ENCODE measurements at regions not wholly inside any gene's neighbourhood (a gene's known extent, or its start where the extent isn't known, plus 50 kb on each side); places are given as distances from the start of the nearest gene placed in this dataset.
"Not testable (repeated sequence)": the region's sequence is repeated elsewhere in the genome, so short reads cannot be mapped to it uniquely, and the experiment has no call there.

DNA sequence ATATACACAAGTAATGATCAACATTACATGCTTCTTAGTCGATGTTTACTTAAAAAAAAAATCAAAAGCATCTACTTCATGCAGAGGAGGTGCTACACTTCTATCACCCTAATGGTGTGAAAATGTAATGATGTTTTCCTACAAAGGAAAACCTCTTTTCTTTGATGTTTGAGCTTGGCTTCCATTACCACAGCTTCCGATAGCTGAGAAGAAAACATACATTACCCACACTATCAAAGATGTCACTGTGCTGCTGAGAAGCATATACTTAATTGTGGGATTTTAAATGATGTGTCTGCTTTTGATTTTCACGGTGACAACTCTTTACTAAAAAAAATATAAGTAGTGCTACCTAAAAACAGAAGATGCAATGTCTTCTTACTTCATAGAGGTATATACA, 200.2 kb upstream of the PHF14 start:
- Histone ChIP-seq H3K4me3 (ENCODE audit: low read length in 2 of 2) (no peak overlapping the region), H3K27ac (ENCODE audit: low read depth in 1 of 2, low read length in 2 of 2) (no peak overlapping the region)

GRCh38 chr7:10779465-10780399, 193.9 kb upstream of the PHF14 start:
- no peak for DNase-seq
- intact Hi-C loops (cut with DNase I), result no loop called here
- ATAC-seq (ENCODE audit: low FRiP score), result peak; percentile 19

More for the DNA sequence above, 200.2 kb upstream of the PHF14 start:
- 81 to 88% methylated on average over 3 of the region's 3 CpGs for WGBS, 2 donors
- Histone ChIP-seq H3K36me3 (ENCODE audit: control insufficient read depth in 1 of 2, insufficient read depth in 2 of 2, low read length in 1 of 2) (no peaks in the 10 kb centered on the region), H3K27me3 (ENCODE audit: control insufficient read depth in 1 of 2, insufficient read depth in 2 of 2, low read length in 1 of 2) (no peaks in the 10 kb centered on the region), H3K4me1 (ENCODE audit: control insufficient read depth in 1 of 2, insufficient read depth in 2 of 2, low read length in 2 of 2) (no peaks in the 10 kb centered on the region), H3K9me3 (ENCODE audit: control insufficient read depth, low read length) (no peaks in the 10 kb centered on the region)
- intact Hi-C loops (cut with DNase I), result no loop called here
- DNase-seq, result no peak
- ATAC-seq (ENCODE audit: low FRiP score), result no peak

DNA sequence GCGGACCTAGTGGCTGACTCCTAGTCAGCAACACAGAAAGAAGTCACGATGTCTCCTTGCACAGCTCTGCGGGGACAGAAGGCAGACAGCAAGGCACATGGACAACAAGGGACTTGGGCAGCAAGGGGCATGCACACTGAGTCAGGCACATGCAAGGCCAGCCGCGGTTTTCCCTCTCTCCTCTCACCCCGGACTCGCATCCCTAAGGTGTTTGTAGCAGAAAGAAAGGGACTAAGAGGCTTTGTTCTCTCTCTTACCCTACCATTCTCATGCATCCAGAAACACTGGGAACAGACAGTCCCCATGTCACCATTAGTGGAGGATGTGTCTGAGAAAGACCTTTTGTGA, 193.3 kb upstream of the PHF14 start:
- Histone ChIP-seq H3K4me3 (ENCODE audit: low read length in 2 of 2) (no peak overlapping the region), H3K27ac (ENCODE audit: low read depth in 1 of 2, low read length in 2 of 2) (no peak overlapping the region), H3K4me1 (ENCODE audit: control insufficient read depth in 1 of 2, insufficient read depth in 2 of 2, low read length in 2 of 2) (no peaks in the 10 kb centered on the region), H3K36me3 (ENCODE audit: control insufficient read depth in 1 of 2, insufficient read depth in 2 of 2, low read length in 1 of 2) (no peaks in the 10 kb centered on the region), H3K27me3 (ENCODE audit: control insufficient read depth in 1 of 2, insufficient read depth in 2 of 2, low read length in 1 of 2) (no peaks in the 10 kb centered on the region), H3K9me3 (ENCODE audit: control insufficient read depth, low read length) (no peaks in the 10 kb centered on the region)
- 87 to 93% methylated on average over 7 of the region's 7 CpGs for WGBS, 2 donors
- ATAC-seq (ENCODE audit: low FRiP score) (no peak), DNase-seq (no peak)
- intact Hi-C loops (cut with DNase I), result no loop called here

More at GRCh38 chr7:10779465-10780399, 193.9 kb upstream of the PHF14 start:
- no peaks in the 10 kb centered on the region for H3K36me3 ChIP-seq (ENCODE audit: control insufficient read depth in 1 of 2, insufficient read depth in 2 of 2, low read length in 1 of 2)
- H3K27ac ChIP-seq (ENCODE audit: low read depth in 1 of 2, low read length in 2 of 2), result no peak overlapping the region
- no peaks in the 10 kb centered on the region for H3K4me1 ChIP-seq (ENCODE audit: control insufficient read depth in 1 of 2, insufficient read depth in 2 of 2, low read length in 2 of 2)
- H3K4me3 ChIP-seq (ENCODE audit: low read length in 2 of 2), result no peak overlapping the region
- WGBS, 2 donors, result 95 to 96% methylated on average over 52 of the region's 52 CpGs
- H3K27me3 ChIP-seq (ENCODE audit: control insufficient read depth in 1 of 2, insufficient read depth in 2 of 2, low read length in 1 of 2), result no peaks in the 10 kb centered on the region
- no peaks in the 10 kb centered on the region for H3K9me3 ChIP-seq (ENCODE audit: control insufficient read depth, low read length)

DNA sequence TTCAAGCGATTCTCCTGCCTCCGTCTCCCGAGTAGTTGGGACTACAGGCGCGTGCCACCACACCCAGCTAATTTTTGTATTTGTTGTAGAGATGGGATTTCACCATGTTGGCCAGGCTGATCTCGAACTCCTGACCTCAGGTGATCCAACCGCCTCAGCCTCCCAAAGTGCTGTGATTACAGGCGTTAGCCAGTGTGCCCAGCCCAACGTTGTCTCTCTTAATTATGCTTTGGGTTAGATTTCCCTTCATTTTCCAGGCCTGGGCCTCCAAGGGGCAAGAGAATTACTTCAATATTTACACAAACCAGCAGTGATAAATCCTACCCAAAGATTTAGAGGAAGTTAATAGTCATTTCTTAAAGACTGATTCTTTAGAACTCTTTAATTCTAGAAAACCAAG, 186.7 kb upstream of the PHF14 start:
- H3K9me3 ChIP-seq (ENCODE audit: control insufficient read depth, low read length); ATAC-seq (ENCODE audit: low FRiP score); H3K27ac ChIP-seq (ENCODE audit: low read depth in 1 of 2, low read length in 2 of 2); intact Hi-C loops (cut with DNase I); DNase-seq; H3K4me1 ChIP-seq (ENCODE audit: control insufficient read depth in 1 of 2, insufficient read depth in 2 of 2, low read length in 2 of 2); H3K27me3 ChIP-seq (ENCODE audit: control insufficient read depth in 1 of 2, insufficient read depth in 2 of 2, low read length in 1 of 2); H3K4me3 ChIP-seq (ENCODE audit: low read length in 2 of 2); H3K36me3 ChIP-seq (ENCODE audit: control insufficient read depth in 1 of 2, insufficient read depth in 2 of 2, low read length in 1 of 2): not testable (repeated sequence)
- 85 to 96% methylated on average over 9 of the region's 9 CpGs for WGBS, 2 donors

DNA sequence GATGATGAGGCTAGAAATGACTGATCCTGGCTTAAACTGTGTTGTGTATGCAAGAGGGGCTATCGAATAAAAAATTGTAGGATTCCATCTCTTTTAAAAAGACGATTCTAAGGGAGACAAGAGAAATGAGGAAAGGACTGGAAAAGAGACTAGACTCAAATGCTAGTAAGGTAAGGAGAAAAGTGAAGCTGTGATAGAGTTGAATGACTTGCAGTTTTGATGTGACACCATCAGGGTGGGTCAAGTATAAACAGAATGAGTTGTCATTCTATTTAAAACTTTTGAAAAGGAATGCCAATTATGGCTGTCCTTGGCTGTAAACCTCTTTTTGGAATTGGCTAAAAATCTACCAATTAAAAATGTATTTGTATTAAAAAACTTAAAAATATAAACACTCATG, 184.5 kb upstream of the PHF14 start:
- H3K9me3 ChIP-seq (ENCODE audit: control insufficient read depth, low read length), result no peaks in the 10 kb centered on the region
- H3K4me1 ChIP-seq (ENCODE audit: control insufficient read depth in 1 of 2, insufficient read depth in 2 of 2, low read length in 2 of 2), result peaks cover 0 to 2% of the 10 kb centered on the region in 2 donors
- H3K36me3 ChIP-seq (ENCODE audit: control insufficient read depth in 1 of 2, insufficient read depth in 2 of 2, low read length in 1 of 2), result no peaks in the 10 kb centered on the region
- intact Hi-C loops (cut with DNase I), result no loop called here
- DNase-seq (no peak), ATAC-seq (ENCODE audit: low FRiP score) (no peak)
- WGBS, 2 donors, result 87 to 89% methylated on average over 2 of the region's 2 CpGs
- no peak overlapping the region for H3K27ac ChIP-seq (ENCODE audit: low read depth in 1 of 2, low read length in 2 of 2)
- H3K4me3 ChIP-seq (ENCODE audit: low read length in 2 of 2), result no peak overlapping the region
- no peaks in the 10 kb centered on the region for H3K27me3 ChIP-seq (ENCODE audit: control insufficient read depth in 1 of 2, insufficient read depth in 2 of 2, low read length in 1 of 2)

DNA sequence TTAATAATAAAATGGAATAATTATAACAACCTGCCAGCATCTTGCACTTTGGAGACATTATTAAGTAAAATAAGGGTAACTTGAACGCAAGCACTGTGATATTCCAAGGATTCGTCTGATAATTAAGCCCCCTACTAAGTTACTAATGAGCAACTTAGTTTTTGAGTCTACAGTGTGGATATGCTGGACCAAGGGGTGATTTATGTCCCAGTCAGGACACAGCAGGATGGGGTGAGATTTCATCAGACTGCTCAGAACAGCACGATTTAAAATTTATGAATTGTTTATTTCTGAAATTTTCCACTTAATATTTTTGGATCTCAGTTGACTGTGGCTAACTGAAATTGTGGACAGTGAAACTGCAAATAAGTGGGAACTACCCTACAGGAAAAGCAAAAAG, 182.8 kb upstream of the PHF14 start:
- 74 to 77% methylated on average over 3 of the region's 3 CpGs for WGBS, 2 donors
- H3K27me3 ChIP-seq (ENCODE audit: control insufficient read depth in 1 of 2, insufficient read depth in 2 of 2, low read length in 1 of 2), result no peaks in the 10 kb centered on the region
- intact Hi-C loops (cut with DNase I), result no loop called here

GRCh38 chr7:10793995-10794775, 179.5 kb upstream of the PHF14 start:
- Histone ChIP-seq H3K4me3 (ENCODE audit: low read length in 2 of 2) (no peak overlapping the region), H3K27me3 (ENCODE audit: control insufficient read depth in 1 of 2, insufficient read depth in 2 of 2, low read length in 1 of 2) (no peaks in the 10 kb centered on the region), H3K4me1 (ENCODE audit: control insufficient read depth in 1 of 2, insufficient read depth in 2 of 2, low read length in 2 of 2) (peaks cover 0 to 2% of the 10 kb centered on the region in 2 donors), H3K36me3 (ENCODE audit: control insufficient read depth in 1 of 2, insufficient read depth in 2 of 2, low read length in 1 of 2) (no peaks in the 10 kb centered on the region), H3K27ac (ENCODE audit: low read depth in 1 of 2, low read length in 2 of 2) (no peak overlapping the region), H3K9me3 (ENCODE audit: control insufficient read depth, low read length) (no peaks in the 10 kb centered on the region)
- intact Hi-C loops (cut with DNase I), result no loop called here
- DNase-seq (no peak), ATAC-seq (ENCODE audit: low FRiP score) (no peak)
- WGBS, 2 donors, result 82 to 91% methylated on average over 6 of the region's 6 CpGs

More for the DNA sequence above, 182.8 kb upstream of the PHF14 start:
- DNase-seq (no peak), ATAC-seq (ENCODE audit: low FRiP score) (no peak)
- H3K36me3 ChIP-seq (ENCODE audit: control insufficient read depth in 1 of 2, insufficient read depth in 2 of 2, low read length in 1 of 2), result no peaks in the 10 kb centered on the region
- H3K9me3 ChIP-seq (ENCODE audit: control insufficient read depth, low read length), result no peaks in the 10 kb centered on the region
- no peak overlapping the region for H3K27ac ChIP-seq (ENCODE audit: low read depth in 1 of 2, low read length in 2 of 2)
- no peak overlapping the region for H3K4me3 ChIP-seq (ENCODE audit: low read length in 2 of 2)
- peaks cover 0 to 2% of the 10 kb centered on the region in 2 donors for H3K4me1 ChIP-seq (ENCODE audit: control insufficient read depth in 1 of 2, insufficient read depth in 2 of 2, low read length in 2 of 2)

GRCh38 chr7:10797157-10797556, 176.5 kb upstream of the PHF14 start:
- H3K4me1 ChIP-seq (ENCODE audit: control insufficient read depth in 1 of 2, insufficient read depth in 2 of 2, low read length in 2 of 2), result no peaks in the 10 kb centered on the region
- intact Hi-C loops (cut with DNase I), result no loop called here
- WGBS, 2 donors, result 87 to 93% methylated on average over 1 of the region's 1 CpG

More at GRCh38 chr7:10797157-10797556, 176.5 kb upstream of the PHF14 start:
- no peak for ATAC-seq (ENCODE audit: low FRiP score)
- H3K27ac ChIP-seq (ENCODE audit: low read depth in 1 of 2, low read length in 2 of 2), result no peak overlapping the region
- H3K27me3 ChIP-seq (ENCODE audit: control insufficient read depth in 1 of 2, insufficient read depth in 2 of 2, low read length in 1 of 2), result no peaks in the 10 kb centered on the region
- H3K36me3 ChIP-seq (ENCODE audit: control insufficient read depth in 1 of 2, insufficient read depth in 2 of 2, low read length in 1 of 2), result no peaks in the 10 kb centered on the region
- no peak overlapping the region for H3K4me3 ChIP-seq (ENCODE audit: low read length in 2 of 2)
- no peaks in the 10 kb centered on the region for H3K9me3 ChIP-seq (ENCODE audit: control insufficient read depth, low read length)
- no peak for DNase-seq

Data from aorta (tissue), 5 donors.